ENCODE measurements at regions not wholly inside any gene's neighbourhood (a gene's known extent, or its start where the extent isn't known, plus 50 kb on each side); places are given as distances from the start of the nearest gene placed in this dataset.

DNA sequence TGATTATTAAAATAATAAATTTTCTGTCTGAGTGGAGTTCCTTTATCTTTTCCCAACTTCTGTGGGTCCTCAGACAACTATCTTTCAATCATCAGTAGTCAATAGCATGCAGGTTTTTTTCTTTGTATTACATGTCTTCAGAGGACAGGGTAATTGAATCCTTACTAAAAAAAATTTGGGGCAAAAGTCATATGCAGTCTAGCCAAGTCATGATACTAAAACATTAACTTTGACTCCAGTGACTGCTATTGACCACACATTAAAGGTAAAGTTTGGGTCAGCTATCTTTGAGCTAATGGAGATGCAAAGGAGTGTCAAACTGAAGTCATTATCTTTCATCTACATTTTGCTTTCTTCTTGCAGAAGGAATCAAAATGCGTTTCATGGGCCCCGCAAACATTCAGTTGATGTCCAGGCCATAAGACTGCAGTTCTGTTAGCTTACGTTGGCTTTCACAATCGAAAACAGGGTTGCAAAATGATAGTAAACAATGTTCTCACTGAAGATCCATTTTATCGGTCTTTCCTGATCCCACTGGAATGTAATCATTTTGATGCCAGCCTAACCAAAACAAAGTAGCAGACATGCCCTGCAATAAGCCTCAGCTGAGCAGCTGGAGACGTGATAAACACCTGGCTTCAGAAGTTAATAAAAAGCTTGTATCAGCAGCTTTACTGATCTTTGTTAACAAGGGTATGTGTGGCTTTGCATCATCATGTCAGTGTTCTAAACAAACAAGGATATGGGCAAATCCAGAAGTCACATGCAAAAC is 186.1 kb upstream of the PRLR start (continued):
- TF ChIP-seq SRSF7 (optimal IDR thresholded peaks at IDR 0.05; ENCODE audit: low read depth, low read length) (no peak), HDAC6 (IDR thresholded peaks at IDR 0.05; ENCODE audit: low read depth, low read length) (no peak)
- TF ChIP-seq, protein P1, sequence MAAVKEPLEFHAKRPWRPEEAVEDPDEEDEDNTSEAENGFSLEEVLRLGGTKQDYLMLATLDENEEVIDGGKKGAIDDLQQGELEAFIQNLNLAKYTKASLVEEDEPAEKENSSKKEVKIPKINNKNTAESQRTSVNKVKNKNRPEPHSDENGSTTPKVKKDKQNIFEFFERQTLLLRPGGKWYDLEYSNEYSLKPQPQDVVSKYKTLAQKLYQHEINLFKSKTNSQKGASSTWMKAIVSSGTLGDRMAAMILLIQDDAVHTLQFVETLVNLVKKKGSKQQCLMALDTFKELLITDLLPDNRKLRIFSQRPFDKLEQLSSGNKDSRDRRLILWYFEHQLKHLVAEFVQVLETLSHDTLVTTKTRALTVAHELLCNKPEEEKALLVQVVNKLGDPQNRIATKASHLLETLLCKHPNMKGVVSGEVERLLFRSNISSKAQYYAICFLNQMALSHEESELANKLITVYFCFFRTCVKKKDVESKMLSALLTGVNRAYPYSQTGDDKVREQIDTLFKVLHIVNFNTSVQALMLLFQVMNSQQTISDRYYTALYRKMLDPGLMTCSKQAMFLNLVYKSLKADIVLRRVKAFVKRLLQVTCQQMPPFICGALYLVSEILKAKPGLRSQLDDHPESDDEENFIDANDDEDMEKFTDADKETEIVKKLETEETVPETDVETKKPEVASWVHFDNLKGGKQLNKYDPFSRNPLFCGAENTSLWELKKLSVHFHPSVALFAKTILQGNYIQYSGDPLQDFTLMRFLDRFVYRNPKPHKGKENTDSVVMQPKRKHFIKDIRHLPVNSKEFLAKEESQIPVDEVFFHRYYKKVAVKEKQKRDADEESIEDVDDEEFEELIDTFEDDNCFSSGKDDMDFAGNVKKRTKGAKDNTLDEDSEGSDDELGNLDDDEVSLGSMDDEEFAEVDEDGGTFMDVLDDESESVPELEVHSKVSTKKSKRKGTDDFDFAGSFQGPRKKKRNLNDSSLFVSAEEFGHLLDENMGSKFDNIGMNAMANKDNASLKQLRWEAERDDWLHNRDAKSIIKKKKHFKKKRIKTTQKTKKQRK (IDR thresholded peaks at IDR 0.05; ENCODE audit: borderline replicate concordance, low read depth, low read length), result no peak
- TF ChIP-seq, protein P2, sequence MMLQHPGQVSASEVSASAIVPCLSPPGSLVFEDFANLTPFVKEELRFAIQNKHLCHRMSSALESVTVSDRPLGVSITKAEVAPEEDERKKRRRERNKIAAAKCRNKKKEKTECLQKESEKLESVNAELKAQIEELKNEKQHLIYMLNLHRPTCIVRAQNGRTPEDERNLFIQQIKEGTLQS (IDR thresholded peaks at IDR 0.05), result no peak
- TF ChIP-seq, protein P2 (CRISPR knock-in tag; conservative IDR thresholded peaks at IDR 0.05), result no peak

DNA sequence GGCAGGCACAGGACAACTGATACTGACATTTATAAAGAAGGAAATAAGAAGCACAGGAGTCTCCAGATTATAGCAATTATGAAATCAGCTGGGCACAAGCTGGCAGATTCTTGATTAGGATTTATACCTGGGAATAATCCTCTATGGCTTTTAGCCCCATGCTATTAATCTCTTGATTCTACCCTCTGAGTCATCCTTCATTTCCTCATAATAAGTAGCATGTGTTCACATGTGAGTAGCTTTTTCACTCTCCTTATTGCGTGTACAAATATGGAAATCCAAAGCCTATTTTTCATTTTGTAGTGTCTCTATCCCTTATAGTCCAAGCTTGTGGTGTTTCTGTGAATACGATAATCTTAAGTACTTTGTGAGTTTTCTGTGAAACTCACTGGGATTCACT is 185.0 kb upstream of the PRLR start:
- 0% methylated on average over 2 of the region's 2 CpGs for WGBS (ENCODE audit: insufficient coverage, low coverage, missing lambda C conversion rate)
- no TSS peak for BruUV-seq (replicated peaks)
- H3K9me1 ChIP-seq (ENCODE audit: control insufficient read depth, insufficient read depth, low read length), result no peaks in the 10 kb centered on the region
- no peak overlapping the region for H3K9ac ChIP-seq (ENCODE audit: insufficient read depth in 1 of 2, low read depth in 2 of 2, low read length in 2 of 2)
- ChIA-PET CTCF (ENCODE audit: low intra/inter-chr PET ratio) (no interaction called here), POLR2A (no interaction called here)
- DNase-seq (ENCODE audit: extremely low read depth in 1 of 4, low spot score in 3 of 4) (no peak), ATAC-seq (no peak), FAIRE-seq (no peak)
- in situ Hi-C loops (cut with MboI) (no loop called here), intact Hi-C loops (cut with micrococcal nuclease) (no loop called here)
- no peaks in the 10 kb centered on the region for H3K27me3 ChIP-seq (ENCODE audit: control insufficient read depth in 2 of 2, insufficient read depth in 2 of 2, low read length in 2 of 2)
- H3K4me3 ChIP-seq, result no peak overlapping the region
- no peak overlapping the region for H3K27ac ChIP-seq (ENCODE audit: extremely low read depth, low read depth, low read length)
- no peaks in the 10 kb centered on the region for H3K79me2 ChIP-seq (ENCODE audit: control insufficient read depth, insufficient read depth, low read length)
- H3K9me3 ChIP-seq (replicated peaks; ENCODE audit: control insufficient read depth, insufficient read depth, low read depth, low read length), result no peaks in the 10 kb centered on the region; the same call in 1 of the 2 replicates
- H4K20me1 ChIP-seq (replicated peaks; ENCODE audit: control insufficient read depth, insufficient read depth, low read length), result no peaks in the 10 kb centered on the region
- H3K36me3 ChIP-seq (ENCODE audit: control insufficient read depth, insufficient read depth, low read length), result no peaks in the 10 kb centered on the region
- no peak overlapping the region for H2AFZ ChIP-seq (ENCODE audit: low read depth, low read length)
- H3K4me2 ChIP-seq (ENCODE audit: insufficient read depth, low read length), result no peak overlapping the region
- H3K4me1 ChIP-seq (replicated peaks in 1 of 2; ENCODE audit: control insufficient read depth in 2 of 2, insufficient read depth in 2 of 2, low read length in 2 of 2), result no peaks in the 10 kb centered on the region
- no peak for TF ChIP-seq FOXP1 (CRISPR knock-in tag; IDR thresholded peaks at IDR 0.05)
- no peak for TF ChIP-seq SIX5 (IDR thresholded peaks at IDR 0.05; ENCODE audit: borderline replicate concordance in 1 of 2, insufficient read depth in 1 of 2, low read depth in 1 of 2, low read length in 2 of 2)
- TF ChIP-seq ZNF12 (CRISPR knock-in tag; IDR thresholded peaks at IDR 0.05), result no peak
- TF ChIP-seq, protein P3, sequence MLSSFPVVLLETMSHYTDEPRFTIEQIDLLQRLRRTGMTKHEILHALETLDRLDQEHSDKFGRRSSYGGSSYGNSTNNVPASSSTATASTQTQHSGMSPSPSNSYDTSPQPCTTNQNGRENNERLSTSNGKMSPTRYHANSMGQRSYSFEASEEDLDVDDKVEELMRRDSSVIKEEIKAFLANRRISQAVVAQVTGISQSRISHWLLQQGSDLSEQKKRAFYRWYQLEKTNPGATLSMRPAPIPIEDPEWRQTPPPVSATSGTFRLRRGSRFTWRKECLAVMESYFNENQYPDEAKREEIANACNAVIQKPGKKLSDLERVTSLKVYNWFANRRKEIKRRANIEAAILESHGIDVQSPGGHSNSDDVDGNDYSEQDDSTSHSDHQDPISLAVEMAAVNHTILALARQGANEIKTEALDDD (IDR thresholded peaks at IDR 0.05), result no peak
- TF ChIP-seq MEIS2 (IDR thresholded peaks at IDR 0.05; ENCODE audit: partially characterized antibody), result no peak
- TF ChIP-seq STAG1 (CRISPR knock-in tag; IDR thresholded peaks at IDR 0.05; ENCODE audit: borderline replicate concordance), result no peak
